Colonic mucosa (tissue), 4 donors: ENCODE measurements at regions not wholly inside any gene's neighbourhood (a gene's known extent, or its start where the extent isn't known, plus 50 kb on each side); places are given as distances from the start of the nearest gene placed in this dataset.
"Not testable (repeated sequence)": the region's sequence is repeated elsewhere in the genome, so short reads cannot be mapped to it uniquely, and the experiment has no call there.

Source experiments
- DNase-seq: peaks from one replicate; pipeline ENCODE4 v3.0.0-alpha.2; 2020
- H3K27ac ChIP-seq: fragments of 200-600 bp; one replicate; pipeline ENCODE4 v1.8.0; 2021
- H3K27me3 ChIP-seq: fragments of 200-600 bp; one replicate; pipeline ENCODE4 v1.8.0; 2021
- H3K36me3 ChIP-seq: fragments of 200-600 bp; one replicate; pipeline ENCODE4 v1.8.0; 2021
- H3K4me1 ChIP-seq: fragments of 200-600 bp; one replicate; pipeline ENCODE4 v1.8.0; 2021; ENCODE audit warnings: mild to moderate bottlenecking
- H3K4me3 ChIP-seq: fragments of 200-600 bp; one replicate; pipeline ENCODE4 v1.8.0; 2021
- H3K9ac ChIP-seq, 2 donors: one replicate each; pipeline ENCODE4 v1.7.0; 2013; ENCODE audit warnings: control low read depth in 2 of 2, low read depth in 2 of 2, low read length in 2 of 2
- H3K9me3 ChIP-seq: fragments of 200-600 bp; one replicate; pipeline ENCODE4 v1.8.0; 2021
- intact Hi-C: fragments of 100-400 bp; cut with DNase I; formaldehyde crosslinking; loops from one replicate; pipeline ENCODE4 v1.14.1; 2022
- TF ChIP-seq, protein P1 (sequence below): fragments of 200-600 bp; IDR thresholded peaks from one replicate; pipeline ENCODE4 v1.8.0; 2022; ENCODE audit warnings: antibody characterized with exemption, mild to moderate bottlenecking
- donor health status: healthy.
- donor health status: DM: no; HTN: no; CAD: no.
- donor health status: DM: no; HTN: no; CAD: no.

DNA sequence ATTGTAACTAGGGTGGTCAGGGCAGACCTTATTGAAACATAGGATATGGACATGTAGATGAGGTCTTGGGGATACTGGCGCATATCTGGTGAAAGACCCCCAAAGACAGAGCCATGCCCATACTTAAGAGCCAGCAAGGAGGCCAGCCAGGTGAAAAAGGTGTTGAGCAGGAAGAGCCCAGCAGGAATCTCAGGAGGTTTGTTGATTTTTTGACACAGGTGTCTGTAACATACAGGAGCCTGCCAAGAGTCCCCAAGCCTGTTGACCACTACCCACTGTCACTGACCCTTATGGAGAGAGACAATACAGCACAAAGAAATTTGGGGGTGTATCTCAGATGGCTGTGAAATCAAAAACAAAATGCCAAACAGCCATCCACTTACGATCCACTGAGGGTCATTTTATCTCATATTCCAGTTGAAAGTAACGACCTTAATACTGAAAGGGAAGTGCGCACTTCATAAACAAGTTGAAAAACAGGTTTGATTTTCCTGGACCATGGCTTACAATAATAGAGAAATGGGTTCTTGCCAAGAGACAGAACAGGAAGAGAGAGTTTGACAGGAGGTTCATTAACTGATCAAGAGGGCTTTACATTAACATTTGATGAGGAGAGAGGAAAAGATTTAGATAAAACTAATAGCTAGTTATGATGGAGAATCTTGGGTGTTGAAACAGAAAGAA lies 163.6 kb downstream of the GLUL start:
- Histone ChIP-seq H3K4me1 (no peaks in the 10 kb centered on the region), H3K9ac (no peak overlapping the region), H3K9me3 (no peaks in the 10 kb centered on the region), H3K36me3 (no peaks in the 10 kb centered on the region), H3K27me3 (no peaks in the 10 kb centered on the region), H3K4me3 (no peak overlapping the region), H3K27ac (peak overlapping the region; percentile 9)
- no peak for DNase-seq
- intact Hi-C loops, result no loop called here
- TF ChIP-seq, protein P1, sequence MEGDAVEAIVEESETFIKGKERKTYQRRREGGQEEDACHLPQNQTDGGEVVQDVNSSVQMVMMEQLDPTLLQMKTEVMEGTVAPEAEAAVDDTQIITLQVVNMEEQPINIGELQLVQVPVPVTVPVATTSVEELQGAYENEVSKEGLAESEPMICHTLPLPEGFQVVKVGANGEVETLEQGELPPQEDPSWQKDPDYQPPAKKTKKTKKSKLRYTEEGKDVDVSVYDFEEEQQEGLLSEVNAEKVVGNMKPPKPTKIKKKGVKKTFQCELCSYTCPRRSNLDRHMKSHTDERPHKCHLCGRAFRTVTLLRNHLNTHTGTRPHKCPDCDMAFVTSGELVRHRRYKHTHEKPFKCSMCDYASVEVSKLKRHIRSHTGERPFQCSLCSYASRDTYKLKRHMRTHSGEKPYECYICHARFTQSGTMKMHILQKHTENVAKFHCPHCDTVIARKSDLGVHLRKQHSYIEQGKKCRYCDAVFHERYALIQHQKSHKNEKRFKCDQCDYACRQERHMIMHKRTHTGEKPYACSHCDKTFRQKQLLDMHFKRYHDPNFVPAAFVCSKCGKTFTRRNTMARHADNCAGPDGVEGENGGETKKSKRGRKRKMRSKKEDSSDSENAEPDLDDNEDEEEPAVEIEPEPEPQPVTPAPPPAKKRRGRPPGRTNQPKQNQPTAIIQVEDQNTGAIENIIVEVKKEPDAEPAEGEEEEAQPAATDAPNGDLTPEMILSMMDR, result no peak

DNA sequence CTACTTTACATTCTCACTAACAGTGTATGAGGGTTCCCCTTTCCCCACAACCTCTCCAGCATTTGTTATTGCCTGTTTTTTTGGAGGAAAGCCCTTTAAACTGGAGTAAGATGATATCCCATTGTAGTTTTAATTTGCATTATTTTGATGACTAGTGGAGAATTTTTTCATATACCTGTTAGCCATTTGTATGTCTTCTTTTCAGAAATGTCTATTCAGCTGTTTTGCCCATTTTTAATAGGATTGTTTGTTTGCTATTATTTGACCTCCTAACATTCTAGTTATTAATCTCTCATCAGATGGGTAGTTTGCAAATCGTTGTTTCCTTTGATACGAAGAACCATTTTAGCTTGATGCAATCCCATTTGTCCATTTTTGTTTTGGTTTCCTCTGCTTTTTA lies 165.0 kb downstream of the GLUL start:
- TF ChIP-seq, protein P1, result no peak
- Histone ChIP-seq H3K9me3 (no peaks in the 10 kb centered on the region), H3K36me3 (no peaks in the 10 kb centered on the region), H3K27ac (no peak overlapping the region), H3K27me3 (no peaks in the 10 kb centered on the region), H3K4me1 (no peaks in the 10 kb centered on the region), H3K9ac (no peak overlapping the region), H3K4me3 (no peak overlapping the region)
- intact Hi-C loops, result no loop called here
- no peak for DNase-seq

DNA sequence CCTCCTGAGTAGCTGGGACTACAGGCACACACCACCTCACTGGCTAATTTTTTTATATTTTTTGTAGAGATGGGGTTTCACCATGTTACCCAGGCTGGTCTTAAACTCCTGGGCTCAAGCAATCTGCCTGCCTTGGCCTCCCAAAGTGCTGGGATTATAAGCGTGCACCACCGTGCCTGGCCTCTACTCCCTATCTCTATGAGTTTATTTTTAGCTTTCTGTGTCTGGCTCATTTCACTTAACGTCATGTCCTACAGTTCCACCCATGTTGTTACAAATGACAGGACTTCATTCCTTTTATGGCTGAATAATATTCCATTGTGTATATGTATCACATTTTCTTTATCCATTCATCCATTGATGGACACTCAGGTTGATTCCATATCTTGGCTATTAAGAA lies 164.2 kb upstream of the ZNF648 start:
- H3K36me3 ChIP-seq, H3K27me3 ChIP-seq, H3K4me1 ChIP-seq, H3K4me3 ChIP-seq, H3K9me3 ChIP-seq, H3K27ac ChIP-seq, intact Hi-C loops, H3K9ac ChIP-seq, DNase-seq: not testable (repeated sequence)

DNA sequence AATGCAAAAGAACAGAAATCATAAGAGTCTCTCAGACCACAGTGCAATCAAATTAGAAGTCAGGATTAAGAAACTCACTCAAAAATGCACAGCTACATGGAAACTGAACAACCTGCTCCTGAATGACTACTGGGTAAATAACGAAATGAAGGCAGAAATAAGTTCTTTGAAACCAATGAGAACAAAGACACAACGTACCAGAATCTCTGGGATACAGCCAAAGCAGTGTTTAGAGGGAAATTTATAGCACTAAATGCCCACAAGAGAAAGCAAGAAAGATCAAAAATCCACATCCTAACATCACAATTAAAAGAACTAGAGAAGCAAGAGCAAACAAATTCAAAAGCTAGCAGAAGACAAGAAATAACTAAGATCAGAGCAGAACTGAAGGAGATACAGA lies 160.5 kb upstream of the ZNF648 start:
- H3K27ac ChIP-seq, H3K27me3 ChIP-seq, H3K4me3 ChIP-seq, H3K4me1 ChIP-seq, H3K36me3 ChIP-seq, intact Hi-C loops, DNase-seq, H3K9me3 ChIP-seq, H3K9ac ChIP-seq: not testable (repeated sequence)

DNA sequence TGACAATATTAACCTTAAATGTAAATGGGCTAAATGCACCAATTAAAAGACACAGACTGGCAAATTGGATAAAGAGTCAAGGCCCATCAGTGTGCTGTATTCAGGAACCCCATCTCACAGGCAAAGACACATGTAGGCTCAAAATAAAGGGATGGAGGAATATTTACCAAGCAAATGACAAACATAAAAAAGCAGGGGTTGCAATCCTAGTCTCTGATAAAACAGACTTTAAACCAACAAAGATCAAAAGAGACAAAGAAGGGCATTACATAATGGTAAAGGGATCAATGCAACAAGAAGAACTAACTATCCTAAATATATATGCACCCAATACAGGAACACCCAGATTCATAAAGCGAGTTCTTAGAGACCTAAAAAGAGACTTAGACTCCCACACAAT lies 159.9 kb upstream of the ZNF648 start:
- H3K27me3 ChIP-seq, intact Hi-C loops, H3K9me3 ChIP-seq, H3K9ac ChIP-seq, H3K4me1 ChIP-seq, H3K4me3 ChIP-seq, DNase-seq, H3K36me3 ChIP-seq, H3K27ac ChIP-seq: not testable (repeated sequence)

DNA sequence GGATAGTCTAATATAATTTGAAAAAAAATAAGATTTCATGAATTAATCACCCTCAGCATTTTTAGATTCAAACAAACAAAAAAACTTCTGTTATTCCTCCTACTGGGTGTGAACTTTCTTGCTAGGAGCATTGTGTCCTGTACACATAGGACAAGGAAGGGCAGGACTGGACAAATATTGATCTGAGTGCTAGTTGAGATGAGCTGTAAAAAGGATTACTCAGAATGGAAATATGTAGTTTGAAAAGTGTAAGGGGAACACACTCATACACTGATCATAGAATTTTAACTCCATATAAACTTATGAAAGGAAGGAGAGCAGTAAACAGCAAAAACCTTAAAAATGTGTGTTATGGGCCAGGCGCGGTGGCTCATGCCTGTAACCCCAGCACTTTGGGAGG lies 156.5 kb upstream of the ZNF648 start:
- DNase-seq, result no peak
- H3K27ac ChIP-seq, result peak overlapping the region; percentile 60
- intact Hi-C loops, result no loop called here

DNA sequence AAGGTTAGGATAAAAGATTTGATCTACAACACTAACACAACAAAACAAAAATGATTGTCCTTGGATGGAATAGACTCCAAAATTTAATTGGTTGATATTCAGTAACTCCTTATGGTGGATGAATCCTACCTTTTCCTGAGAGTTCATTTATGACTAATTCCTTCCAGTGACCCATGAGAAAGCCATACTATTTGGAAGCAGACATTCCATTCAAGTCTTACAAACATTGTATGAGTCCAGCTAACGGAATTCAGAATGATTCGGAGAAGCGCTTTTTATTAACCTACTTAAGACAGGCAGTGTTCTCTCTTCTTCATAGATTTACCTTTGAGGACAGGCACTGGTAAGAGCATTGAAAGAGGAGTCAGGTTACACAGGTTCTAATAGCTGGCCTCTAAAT lies 155.6 kb upstream of the ZNF648 start:
- TF ChIP-seq, protein P1, result no peak
- intact Hi-C loops, result no loop called here
- H3K36me3 ChIP-seq, result no peaks in the 10 kb centered on the region
- H3K4me3 ChIP-seq, result no peak overlapping the region
- no peak overlapping the region for H3K9ac ChIP-seq
- H3K9me3 ChIP-seq, result no peaks in the 10 kb centered on the region
- no peaks in the 10 kb centered on the region for H3K27me3 ChIP-seq
- peaks cover 6% of the 10 kb centered on the region for H3K4me1 ChIP-seq
- no peak for DNase-seq
- H3K27ac ChIP-seq, result no peak overlapping the region

More for the DNA sequence above, 156.5 kb upstream of the ZNF648 start:
- Histone ChIP-seq H3K9me3 (no peaks in the 10 kb centered on the region), H3K4me3 (no peak overlapping the region), H3K9ac (no peak overlapping the region), H3K4me1 (peaks cover 6% of the 10 kb centered on the region), H3K27me3 (no peaks in the 10 kb centered on the region), H3K36me3 (no peaks in the 10 kb centered on the region)
- TF ChIP-seq, protein P1, result no peak
